HG03196 (cell line): ENCODE measurements at regions not wholly inside any gene's neighbourhood (a gene's known extent, or its start where the extent isn't known, plus 50 kb on each side); places are given as distances from the start of the nearest gene placed in this dataset.

Experiments
- ATAC-seq: cut with Tn5 transposase; IDR thresholded peaks from one replicate; pipeline ENCODE4 v1.9.1; 2021; ENCODE audit not compliant: unreplicated experiment

DNA sequence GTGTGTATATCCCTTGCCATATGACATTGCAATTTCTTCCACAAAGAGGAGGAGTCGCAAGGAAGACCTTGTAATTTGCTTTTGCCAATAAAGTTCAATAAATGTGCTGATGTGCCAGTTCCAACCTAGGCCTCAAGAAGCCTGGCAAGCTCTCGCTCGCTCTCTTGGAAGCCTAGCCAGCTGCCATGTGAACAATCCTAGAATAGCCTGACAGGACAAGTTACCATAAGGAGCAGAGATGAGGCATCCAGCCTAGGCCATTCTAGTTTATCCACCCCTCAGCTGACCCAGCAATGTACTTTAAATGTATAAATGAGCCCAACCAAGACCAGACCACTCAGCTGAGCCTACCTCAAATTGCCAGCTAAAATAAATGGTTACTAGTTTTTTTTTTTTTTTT lies 145.7 kb upstream of the QRFPR start:
- no peak for ATAC-seq

DNA sequence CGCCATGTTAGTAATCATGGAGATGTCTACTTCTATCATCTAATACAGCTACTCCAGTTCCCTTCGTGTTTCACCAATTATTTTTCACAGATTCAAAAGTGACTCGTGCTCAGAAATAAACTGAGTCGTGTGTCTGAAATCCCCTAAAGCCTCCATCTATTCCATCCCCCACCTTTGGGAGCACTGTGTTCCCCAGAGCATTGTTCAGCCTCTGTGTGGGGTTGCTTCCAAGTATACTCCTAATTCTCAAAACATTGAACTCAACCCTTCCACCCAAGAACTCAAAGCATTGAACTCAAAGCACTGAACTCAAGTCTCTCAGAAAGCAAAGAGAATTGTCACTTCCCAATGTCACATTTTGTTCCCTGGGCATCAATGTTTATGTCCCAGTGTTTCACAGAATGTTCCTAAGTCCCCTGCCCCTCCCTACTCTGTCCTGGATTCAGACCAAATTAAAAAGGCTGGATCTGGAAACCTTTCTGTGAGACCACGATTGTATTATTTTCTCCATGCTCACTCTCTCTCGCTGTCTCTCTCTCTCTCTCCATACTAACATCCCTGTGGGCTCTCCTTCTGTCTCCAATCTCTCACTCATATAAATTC lies 138.5 kb upstream of the QRFPR start:
- ATAC-seq: no peak

DNA sequence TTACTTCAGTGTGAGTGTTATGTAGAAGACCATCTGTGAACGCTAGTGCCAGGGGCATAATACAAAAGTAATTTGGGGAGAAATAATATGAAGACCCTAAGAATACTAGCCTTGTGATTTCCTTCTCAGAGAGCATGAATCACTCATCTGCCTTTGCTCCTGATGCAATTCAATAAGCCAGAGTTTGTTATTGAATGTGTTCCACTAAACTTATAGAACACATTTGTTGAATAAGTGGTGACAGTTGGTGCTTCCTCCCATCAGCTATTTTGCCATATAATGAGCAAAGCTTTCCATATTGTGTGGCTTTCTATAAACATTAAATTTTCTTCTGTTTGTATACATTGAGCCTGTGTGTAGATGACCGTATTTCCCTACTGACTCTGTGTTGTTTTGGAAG lies 136.4 kb upstream of the QRFPR start:
- no peak for ATAC-seq

GRCh38 chr4:121514443-121514842 lies 133.6 kb upstream of the QRFPR start:
- no peak for ATAC-seq

GRCh38 chr4:121510341-121510874 lies 129.6 kb upstream of the QRFPR start:
- ATAC-seq: no peak

DNA sequence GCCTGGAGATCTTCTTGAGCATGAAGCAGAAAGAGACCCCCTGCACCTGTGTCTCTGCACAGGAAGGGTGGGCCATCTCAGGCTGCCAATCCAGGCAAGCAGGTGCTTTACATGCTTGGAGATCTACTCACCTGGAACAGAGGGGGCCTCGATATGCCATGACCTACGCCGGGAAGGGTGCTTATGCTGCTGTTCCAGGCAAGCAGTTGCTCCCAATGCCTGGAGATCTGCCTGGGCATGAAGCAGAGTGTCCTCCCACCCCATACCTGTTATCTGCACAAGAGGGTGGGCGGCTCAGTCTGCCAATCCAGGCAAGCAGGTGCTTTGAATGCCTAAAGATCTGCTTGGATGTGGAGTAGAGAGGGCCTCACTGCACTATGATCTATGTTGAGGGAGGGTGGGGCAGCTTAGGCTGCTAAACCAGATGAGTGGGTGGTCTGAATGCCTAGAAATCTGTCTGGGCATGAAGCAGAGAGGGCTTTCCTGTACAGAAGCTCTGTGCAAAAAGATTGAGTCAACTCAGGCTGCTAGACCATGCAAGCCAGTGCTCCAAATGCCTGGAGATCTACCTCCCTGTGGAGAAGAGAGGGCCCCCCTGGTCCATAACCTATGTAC lies 104.5 kb upstream of the QRFPR start:
- no peak for ATAC-seq

GRCh38 chr4:121484633-121485032 lies 103.8 kb upstream of the QRFPR start:
- ATAC-seq: peak; percentile 93

GRCh38 chr4:121479808-121480207 lies 99.0 kb upstream of the QRFPR start:
- ATAC-seq: no peak

DNA sequence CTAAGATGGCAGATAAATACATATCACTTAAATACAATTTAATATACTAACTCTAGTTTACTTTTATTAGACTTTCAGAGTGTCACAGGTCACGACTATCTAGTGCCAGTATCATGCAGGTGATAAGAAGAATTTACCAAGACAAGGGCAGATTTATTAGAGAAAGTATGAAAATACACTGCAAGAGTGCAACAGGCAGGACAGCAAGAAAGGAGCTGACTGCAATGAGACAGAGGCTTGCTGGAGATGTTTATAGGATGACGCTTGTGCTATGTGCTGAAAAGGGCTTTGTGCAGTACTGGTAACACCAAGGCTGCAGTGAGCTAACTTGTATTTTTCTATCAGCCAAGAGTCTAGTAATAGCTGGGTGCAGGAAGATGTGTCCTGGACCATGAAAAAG lies 96.7 kb upstream of the QRFPR start:
- ATAC-seq: no peak

- ATAC-seq: no peak
Measured at GRCh38 chr4:121477079-121477478, 96.3 kb upstream of the QRFPR start.

DNA sequence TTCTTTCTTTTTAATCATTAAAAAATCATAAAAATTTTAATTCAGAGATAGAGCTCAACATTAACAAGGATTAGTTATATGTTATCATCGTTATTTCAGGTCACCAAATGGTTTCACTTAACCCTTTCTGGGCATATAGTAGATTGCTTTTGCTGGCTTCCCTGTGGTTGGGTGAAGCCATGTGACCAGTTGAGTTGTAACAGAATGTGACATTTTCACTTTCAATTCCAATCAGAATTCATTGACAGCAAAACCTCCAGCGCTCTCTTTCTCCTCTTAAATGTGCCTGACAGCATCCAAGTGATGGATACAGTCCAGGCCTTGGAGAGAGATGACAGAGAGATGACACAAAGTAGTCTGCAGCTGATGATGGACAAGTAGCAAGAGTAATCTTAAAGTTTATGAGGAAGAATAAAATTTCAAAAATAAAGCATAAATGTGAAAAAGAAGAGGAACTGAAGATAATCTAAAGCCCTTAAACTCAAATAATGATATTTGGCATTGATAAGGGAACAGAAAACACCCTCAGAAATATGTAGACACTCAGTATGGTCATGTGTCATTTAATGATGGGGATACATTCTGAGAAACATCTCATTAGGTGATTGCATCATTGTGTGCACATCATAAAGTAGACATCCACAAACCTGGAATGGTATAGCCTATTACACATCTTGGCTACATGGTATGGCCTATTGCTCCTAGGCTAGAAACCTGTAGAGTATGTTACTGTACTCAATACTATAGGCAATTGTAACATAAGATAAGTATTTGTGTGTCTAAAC lies 92.3 kb upstream of the QRFPR start:
- ATAC-seq: no peak

DNA sequence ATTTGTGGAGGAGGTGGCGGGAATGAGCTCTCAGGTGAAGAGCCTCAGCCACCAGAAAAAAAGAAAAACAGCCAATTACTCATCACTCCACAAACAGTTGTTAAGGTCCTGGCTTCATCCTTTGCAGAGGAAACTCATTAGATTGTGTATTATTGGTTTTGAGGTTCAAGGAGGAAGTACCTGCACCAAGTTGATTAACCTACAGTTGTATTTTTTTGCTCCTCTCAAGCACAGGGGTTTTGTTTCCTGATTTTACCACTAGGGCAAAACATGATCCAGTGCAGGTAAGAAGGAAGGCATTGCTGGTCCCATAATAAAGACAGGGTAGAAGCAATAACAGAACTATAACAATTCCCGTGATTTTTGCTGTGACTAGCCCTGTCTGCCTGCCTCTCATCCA lies 84.0 kb upstream of the QRFPR start:
- ATAC-seq: no peak

DNA sequence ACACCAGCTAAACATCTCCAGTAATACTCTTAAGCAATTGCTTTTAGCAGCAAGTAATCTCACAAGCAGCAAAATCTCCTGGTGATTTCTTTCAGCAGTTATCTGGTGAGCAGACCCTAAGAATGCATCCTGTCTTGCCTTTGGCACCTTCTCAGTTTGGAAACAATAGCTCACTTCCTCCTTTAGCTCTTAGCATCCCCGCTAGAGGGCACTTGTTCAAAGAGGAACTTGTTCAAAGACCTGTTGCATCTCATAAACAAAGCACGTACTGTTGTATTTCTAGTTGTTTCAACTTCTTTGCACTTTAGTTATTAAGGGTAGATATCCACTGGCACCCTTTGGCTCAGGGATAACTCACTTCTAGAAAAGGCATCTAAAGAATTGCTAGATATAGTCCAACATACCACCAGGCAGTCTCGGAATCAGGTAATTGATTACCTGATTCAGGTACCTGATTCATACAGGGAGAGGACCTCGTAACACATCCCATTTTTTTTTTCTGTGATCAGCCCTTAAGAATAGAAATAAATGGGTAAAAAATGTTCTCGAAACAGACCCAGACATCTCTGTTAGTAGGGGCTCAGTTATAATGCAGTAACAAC lies 81.9 kb upstream of the QRFPR start:
- peak; percentile 85 for ATAC-seq

- no peak for ATAC-seq
Measured at GRCh38 chr4:121459026-121459425, 78.2 kb upstream of the QRFPR start.

DNA sequence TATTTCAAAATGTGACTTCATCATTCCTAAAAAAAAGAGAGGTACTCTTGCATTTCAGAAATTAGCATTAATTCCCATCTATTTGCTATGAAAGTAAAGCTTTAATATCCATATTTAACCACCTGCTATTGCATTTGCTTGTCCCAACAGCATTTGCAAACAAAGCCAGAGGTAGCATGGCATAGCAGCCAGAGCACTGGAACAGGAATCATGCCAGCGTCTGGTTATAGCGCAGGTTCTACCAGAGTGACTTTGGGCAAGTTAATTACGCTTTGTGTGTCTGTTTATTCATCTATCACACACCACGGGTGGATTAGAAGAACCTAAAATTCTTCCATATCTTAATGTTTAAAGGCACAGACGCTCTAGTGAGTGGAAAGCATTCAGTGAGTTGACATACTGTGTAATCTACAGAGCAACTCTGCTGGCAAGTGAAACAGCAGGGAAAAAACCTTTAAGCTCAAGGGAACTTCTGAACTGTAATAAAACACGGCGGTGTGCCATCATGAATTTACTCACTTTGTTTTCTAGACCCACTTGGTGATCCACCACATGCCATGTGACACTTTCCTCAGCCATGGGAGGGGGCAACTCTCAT lies 76.6 kb upstream of the QRFPR start:
- ATAC-seq: no peak

DNA sequence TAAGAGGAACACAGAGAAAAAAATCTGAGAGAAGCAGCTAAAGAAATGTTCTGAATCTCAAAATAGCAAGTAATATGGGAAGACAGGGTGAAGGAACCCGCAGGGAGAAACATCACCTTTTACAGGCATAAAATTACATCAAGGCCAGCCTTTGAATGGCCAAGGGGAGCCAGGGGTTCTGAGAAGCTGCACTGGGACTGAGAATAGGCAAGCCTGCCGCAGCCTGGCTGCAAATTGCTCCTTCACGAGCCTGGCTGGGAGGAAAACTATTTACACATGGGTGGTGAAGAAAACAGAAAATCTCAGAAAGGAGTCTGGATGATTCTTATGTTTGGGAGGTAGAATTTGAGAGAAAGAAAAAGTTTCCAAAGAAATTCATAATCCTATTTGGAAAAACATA lies 74.5 kb upstream of the QRFPR start:
- ATAC-seq: no peak

GRCh38 chr4:121454251-121454979 lies 73.6 kb upstream of the QRFPR start:
- ATAC-seq: no peak

- no peak for ATAC-seq
Measured at GRCh38 chr4:121451310-121451709, 70.5 kb upstream of the QRFPR start.

- ATAC-seq: no peak
Measured at GRCh38 chr4:121449416-121449815, 68.6 kb upstream of the QRFPR start.

GRCh38 chr4:121448231-121448630 lies 67.4 kb upstream of the QRFPR start:
- no peak for ATAC-seq

DNA sequence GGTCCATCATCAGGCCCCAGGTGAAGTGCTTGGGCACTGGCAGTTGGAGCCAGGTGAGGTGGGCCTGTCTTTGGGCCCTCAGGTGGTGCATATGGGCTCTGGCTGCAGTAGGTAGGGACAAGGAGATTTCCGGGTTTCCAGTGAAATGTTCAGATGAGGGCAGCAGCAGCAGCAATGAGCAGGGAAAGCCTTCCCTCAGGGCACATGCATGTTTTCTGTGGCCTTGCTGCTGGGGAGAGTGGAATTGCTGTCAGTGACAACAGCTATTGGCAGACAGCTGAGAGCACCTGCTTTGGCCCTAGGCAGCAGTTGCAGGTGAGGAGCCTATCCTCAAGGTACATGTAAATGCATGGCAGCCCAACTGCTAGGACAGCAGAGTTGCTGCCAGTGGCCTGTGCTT lies 58.9 kb upstream of the QRFPR start:
- ATAC-seq: no peak
